ENCODE measurements at regions not wholly inside any gene's neighbourhood (a gene's known extent, or its start where the extent isn't known, plus 50 kb on each side); places are given as distances from the start of the nearest gene placed in this dataset.
A peak's percentile ranks its signal among the peaks of the same experiment; 100 is the strongest.

DNA sequence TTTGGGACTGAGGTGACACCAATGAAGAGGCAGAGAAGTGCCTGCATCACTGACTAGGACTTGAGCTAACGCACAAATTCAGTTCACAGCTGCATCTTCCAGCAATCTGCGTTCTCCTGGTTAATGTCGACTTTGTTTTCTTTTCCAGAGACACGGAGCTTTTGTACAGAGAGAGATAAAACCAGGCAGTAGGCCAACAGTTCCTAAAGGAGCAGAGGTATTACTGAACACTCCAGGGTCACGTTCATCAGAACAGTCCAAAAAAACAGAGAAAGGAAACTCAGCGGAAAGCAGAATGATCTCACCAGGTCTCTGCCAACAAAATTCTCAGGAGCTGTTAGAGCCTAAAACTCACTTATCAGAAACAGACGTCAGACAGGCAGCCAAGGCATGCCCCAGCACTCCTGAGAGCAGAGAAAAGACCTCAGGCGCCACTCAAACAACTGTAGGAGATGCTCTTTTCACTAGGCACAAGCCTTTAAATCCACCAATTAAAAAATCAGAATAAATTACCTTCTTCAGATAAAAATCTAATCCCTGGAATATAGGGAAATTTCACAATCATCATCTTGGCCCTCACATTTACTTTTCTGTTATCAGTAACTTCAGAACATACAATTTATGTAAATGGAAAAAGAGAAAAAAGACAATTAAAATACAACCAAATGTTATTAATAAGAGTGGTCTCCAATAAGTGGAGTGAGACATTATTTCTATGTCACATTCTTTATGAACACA is 95.9 kb upstream of the SPTBN1 start:
- DNase-seq: peak; percentile 78 to 93 (median 83)

DNA sequence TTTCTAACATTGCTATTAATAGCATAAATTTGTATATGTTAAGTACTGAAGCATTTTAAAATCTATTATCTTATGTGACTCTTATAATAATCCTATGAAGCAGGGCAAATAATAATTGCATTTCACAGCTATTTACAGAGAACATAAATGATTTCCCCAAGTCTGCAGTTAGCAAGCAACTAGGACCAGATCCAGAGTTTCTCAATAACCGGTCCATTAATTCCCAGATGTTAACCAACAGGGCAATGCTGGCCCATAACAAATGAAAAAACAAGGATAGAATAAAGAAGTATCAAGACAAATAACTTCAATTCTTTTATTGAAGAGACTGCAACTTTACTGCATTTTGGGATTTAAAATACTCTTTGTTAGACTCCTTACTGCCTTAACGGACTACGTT is 91.7 kb upstream of the SPTBN1 start:
- DNase-seq: no peak

DNA sequence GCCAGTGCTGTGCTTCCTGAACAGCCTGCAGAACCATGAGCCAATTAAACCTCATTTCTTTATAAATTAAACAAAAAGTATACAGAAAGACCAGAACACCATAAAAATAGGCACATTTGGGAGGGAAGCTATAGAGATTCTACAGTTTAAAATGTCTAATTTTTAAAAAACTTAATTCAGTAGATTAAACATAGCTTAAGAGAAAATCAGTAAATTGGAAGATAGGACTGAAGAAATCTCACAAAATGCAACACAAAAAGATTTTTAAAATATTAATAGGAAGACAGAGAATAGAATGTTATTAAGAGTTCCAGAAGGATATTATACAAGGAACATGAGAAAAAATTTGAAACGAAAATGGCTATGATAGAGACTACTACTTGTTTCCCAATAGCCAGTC is 90.5 kb upstream of the SPTBN1 start:
- no peak for DNase-seq

DNA sequence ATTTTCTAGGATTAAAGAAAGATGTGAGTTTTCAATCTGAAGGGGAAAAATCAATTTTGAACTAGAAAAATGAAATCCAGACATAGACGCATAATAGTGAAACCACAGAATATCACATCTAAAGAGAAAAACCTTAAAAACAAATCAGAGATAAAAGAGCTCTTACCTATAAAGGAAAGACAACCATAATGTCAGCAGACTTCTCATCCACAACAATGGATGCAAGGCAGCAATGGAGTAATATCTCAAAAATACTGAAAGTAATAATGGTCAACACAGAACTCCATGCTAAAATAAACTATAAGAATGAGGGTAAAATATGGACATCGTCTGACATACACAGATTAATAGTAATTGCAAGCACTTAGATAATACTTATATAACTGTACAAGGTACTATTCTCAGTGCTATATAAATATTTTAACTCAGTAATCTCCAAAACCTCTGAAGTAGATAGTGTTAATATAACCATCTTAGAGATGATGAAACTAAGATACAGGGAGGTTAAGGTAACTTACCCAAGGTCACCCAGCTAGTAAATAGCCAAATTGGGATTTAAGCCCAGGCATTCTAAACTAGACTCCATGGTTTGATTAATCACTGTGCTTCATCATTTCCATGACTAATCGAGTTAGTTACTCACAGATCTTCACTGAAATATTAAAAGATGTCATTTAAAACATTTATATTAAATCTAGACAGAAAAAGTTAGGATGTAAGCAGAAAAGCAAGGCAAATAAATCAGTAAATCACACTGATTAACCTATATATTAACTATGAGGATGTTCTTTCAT is 89.4 kb upstream of the SPTBN1 start:
- DNase-seq: no peak

DNA sequence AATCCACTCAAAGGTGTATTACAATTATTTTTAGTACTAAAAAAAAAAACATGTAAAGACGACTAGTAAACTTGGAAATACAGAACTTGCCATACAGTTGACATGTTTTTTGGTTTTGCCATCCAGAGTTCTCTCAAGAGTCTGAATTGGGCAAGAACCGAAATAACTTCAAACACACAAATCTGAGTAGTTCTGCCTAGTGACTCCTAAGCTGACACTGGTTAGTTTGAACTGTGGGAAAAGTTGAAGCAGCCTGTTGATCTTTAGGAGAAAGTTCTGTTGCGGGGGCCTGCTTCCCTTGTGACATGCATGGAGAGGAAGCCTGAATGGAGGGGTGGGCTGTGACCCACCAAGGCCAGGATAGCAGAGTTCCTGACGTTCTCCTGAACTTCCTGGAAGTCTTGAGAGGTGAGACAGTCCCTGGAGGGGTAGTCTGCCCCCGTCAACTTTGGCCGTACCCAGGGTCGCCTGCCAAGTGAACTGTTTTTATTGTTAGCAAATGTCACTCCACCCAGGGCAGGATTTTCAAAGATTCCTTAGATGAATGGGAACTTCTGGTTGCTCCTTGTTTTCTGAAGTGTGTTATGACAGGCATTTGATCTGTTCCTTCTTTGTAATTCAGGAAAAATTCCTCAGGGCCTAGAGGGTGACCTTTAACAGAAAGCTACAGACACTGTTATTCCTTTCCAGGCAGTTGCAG is 85.6 kb upstream of the SPTBN1 start:
- DNase-seq: no peak

DNA sequence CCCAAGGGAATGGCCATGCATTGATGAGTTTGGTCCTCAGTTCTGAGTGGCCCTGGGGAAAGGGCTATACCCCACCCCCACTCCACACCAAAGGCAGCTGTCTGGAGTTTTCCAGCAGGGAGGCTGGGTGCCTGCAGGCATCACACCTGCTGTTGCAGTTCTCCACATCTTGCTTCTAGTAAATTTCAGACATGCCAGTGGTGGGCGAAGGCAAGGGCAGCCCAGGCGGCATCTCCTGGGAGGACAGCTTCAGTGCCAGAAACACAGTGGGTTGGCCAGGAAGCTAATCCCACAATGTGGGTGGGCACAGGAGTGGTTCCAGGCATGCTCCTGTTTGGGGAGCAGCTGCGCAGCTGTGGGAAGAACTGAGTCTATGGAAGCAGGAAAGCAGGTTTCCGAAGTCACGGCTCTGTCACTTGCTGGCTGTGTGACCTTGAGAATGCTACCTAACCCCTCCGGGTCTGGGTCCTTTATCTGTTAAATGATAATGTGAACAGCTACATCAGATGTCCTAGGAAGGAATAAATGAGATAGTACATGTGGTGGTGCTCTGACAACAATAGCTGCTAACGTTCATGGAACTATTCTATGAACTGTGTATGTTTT is 84.6 kb upstream of the SPTBN1 start:
- peak; percentile 52 to 75 (median 61) for DNase-seq

DNA sequence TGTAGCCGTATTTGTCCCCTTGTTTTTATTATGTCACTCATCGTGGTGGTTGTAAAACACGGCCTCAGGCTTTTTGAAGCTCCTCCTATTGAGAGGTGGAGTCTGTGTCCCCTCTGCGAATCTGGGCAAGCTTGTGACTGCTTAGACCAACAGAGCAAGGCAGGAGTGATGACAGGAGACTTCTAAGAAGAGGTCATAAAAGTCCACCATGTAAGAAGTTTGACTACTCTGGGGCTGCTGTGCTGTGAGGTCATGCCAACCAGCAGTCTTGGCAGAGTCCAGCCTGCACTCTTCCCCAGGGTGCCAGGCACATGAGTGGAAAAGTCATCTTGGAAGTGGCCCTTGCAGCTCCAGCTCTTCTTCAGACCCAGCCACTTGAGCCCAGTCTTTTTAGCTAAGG is 83.8 kb upstream of the SPTBN1 start:
- DNase-seq: no peak

DNA sequence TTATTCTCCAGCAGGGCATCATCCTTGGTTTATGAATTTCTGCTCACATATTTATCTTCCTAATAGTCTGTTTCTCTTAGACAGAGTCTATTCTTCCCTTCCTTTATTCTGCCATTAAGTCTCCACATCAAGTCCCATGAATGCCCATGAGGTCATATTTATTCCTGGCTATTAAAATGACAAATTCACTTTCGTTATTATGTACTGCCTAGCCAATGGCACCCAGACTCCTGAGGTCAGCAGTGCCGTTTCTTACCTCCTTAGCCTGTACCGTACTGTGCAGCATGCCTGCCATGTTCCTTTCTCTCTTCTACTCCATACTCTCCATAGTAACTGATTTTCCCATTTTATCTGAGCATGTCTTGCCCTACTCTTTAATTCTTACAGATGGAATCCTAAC is 82.3 kb upstream of the SPTBN1 start:
- no peak for DNase-seq

DNA sequence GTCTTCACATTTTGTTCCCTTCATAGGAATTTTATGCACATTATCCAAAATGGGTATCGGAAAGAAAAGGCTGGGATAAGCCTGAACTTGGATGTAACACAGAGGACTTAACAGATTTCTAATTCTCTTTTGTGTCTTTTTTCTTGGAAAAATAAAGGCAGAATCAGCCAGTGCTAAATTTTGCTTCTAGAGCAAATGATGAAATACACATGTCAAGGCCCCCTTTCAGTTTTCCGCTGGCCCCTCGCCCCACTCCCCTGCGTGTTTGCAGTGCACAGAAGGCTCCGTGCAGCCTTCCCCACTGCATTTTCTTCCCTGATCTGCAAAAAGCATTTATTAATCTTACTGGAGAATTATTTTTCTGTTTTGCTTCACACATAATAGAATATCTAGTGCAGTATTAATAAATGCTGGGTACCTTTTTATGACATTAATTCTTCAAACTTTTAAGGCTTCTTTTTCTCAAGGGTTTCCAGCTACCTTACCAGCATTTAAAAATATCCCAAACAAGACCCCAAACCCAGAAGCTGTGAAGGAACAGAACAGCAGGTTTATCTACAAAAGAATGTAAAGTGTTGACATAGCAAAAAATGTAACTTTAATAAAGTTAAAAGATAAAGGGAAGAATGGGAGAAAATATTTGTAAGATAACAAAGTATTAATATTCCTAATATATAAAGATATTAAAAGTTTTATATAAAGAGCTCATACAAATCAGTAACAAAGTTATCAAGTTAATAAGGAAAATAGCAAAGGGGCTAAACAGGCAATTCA is 81.3 kb upstream of the SPTBN1 start:
- DNase-seq: peak in 1 of 3 donors; percentile 64

DNA sequence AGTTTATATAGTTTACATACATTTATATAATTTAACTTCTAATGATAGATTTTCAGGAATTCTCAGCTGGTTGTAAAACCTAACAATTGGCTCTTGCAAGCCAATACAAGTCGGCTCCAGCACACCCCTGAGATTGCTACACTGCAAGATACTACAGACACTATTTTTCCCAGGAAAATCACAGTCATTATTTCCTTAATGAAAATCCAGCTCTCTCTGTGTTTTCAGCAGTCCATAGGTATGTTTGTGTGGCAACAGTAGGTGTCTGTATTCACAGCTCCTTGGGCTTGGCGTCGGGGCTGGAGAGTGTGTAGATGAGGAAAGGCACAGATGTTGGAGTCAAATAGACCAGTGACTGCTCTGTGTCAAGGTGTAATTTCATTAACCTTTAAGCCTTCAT is 78.7 kb upstream of the SPTBN1 start:
- no peak for DNase-seq

DNA sequence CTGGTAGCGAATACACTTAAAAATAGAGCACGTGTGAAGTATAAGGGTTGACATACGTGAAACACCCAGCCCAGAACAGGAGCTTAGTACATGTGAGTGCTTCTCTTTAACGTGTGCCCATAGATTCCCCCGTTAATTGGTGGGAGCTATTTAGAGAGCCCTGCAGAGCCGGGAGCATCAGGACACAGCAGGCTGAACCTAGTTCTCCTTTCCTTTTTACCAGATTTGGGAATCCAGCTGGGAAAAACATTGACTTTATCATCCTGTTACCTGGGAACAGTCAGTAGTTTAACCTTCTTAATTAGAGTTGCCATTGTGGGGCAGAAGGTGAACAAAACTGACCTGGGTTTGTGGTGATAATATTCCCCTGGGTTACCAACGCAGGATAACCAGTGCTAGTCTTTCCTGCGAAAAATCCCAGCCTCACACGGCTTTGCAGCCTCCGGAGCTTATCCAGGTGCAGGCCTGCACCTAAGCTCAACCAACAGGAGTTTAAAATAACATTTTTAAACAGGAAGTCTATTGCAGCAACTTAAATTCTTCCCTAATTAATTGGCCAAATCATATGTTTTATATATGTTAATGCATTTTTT is 78.1 kb upstream of the SPTBN1 start:
- DNase-seq: no peak

DNA sequence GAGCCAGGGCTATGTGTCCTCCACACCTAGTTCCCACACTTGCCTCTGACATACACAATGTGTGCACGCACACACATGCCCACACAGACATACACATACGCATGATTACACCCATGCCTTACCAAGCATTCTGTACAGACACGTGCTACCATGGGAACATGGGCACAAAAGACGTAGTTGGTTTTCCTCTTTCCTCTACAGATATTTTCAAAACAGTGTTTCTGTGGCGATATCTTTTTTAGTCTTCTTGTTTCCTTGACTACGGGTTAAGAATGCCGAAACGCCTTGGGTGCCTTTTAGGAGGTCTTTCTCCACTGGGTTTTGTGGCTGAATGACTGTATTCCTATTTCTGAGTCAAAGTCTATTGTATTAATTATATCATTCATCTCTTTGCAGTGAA is 75.5 kb upstream of the SPTBN1 start:
- DNase-seq: no peak

DNA sequence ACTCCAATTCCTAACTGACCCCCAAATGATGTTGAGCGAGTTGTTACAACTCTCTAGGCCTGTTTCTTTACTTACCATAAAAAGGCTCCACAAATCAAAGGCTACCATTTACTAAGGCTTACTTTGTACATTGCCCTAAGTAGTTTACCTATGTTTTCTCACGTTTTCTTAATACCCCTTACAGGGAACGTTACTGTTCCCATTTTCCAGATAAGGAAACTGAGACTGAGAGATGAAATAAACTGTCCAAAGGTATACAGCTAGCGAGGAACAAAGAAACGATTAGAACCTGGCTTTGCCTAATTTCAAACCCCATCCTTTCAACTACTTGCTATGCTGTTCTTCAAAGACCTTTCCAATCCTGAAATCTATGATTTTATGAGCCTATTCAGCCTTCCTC is 74.8 kb upstream of the SPTBN1 start:
- DNase-seq: no peak

DNA sequence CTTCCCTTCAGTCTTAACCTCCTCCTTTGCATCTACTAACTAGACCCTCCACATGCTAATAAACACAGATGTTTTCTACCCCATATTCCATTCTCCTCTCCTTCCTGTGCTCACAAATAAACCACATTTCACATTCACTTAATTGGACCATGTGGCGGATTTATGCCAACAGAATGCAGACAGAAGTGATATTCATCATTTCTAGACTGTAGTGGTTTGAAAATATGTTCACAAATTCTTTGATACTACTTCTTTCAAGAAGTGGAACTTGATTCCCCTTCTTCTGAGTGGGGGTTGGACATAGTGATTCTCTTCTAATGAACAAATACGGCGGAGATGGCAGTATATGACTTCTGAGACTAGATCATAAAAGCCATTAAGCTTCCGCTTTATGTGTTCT is 73.5 kb upstream of the SPTBN1 start:
- no peak for DNase-seq

DNA sequence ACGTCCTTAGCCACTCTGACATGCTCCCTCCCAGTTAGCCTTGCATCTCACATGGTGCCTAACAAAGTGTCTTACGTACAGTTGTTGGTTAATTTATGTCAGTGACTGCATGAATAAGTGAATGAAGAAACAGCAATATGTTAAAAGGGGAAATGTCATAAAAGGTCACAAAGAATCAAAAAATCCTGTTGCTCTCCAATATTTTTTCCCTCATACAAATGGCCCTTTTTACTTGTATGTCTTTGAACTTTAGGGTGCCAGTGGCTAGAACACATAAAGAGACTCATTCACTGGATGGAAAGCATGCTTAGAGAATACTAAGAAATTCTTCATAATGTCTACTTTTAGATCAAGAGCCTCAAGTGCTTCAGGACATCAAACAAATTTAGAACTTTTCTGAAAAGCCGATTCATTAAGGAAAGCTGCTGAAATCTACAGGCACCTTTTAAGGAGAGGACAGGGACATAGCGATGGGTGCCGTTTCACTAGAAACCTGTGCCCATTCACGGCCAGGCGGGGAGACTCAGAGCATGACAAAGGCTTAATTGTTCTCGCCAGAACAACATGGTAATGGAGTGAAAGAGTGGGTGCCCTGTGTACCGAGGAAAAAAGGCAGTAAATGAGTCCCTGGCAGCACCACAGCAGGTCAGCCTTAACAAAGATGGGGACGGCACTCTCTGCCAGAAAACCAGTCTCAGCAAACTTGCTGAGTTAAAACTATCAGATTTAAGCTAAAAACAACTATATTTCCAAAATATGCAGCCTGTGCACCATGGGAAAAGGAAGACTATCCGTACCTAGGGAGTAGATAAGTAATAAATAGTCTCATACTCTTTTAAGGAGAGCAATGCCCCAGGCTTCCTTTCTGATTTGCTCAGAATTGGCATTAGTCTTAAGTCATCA is 71.6 kb upstream of the SPTBN1 start:
- DNase-seq: peak in 1 of 3 donors; percentile 62

DNA sequence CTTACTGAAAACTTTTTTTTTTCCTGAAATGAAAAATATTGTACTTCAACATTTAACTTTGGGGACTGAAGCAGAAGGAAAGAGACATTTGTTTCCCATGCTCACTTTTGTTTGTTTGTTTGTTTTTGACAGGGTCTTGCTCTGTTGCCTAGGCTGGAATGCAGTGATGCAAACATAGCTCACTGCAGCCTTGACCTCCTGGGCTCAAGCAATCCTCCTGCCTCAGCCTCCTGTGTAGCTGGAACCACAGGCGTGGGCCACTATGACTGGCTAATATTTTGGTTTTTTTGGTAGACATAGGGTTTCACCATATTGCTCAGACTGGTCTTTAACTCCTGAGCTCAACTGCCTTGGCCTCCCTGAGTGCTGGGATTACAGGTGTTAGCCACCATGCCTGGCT is 70.9 kb upstream of the SPTBN1 start:
- DNase-seq: no peak

DNA sequence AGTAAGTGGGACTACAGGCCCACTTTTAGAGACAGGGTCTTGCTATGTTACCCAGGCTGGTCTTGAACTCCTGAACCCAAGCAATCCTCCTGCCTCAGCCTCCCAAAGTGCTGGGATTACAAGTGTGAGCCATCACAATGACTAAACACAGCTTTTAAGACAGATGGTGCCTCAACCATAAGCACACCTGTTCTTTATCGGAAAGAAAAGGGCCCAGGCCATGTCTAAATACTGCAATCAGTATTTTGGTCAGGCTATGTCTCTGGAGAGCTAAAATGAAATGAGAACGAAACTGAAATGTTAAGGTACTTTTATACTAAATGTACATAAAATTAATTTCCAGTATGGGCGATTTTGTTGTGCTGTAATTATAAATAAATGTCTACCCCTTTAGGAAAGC is 69.5 kb upstream of the SPTBN1 start:
- no peak for DNase-seq

DNA sequence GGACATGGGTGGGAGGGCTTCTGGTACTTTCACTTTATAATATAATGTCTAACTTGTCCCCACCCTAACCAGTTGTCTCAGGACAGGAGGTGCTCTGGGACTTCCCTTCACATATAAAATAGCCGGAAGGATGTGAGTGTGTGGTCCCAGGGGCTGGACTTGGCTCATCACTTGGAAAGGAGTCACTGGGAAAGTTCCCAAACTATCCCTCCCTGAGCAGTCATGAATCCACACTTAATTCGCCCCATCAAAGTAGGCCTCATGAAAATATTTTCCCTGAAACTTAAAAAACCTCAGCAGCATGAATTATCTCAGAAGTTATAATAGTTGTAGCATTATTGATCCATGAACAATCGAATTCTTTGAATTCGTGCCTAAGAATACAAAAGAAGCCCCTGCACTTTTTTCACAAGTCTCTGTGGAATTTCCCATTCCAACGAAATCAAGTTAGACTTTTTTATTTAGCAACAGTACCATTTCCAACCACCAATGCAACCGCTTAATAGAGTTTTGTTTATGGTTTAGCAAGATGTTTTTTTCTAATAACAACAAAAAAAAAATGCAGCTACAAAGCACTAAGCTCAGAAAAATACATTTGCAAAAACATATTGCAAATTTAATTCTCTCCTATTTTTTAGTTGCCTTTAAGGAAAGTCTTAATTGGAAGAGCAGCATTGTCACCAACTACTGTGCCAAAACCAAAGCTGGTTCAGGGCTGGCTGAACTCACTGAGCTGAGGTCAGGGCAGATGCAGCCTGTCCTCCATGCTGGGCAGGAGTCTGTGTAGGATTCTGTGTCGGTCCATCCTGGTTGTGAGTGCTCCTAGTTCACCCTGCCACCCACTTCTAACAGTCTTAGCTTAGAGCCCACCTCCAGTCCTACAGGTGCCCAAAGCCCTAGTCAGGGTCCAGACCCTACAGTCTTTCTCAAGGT is 68.8 kb upstream of the SPTBN1 start:
- DNase-seq: peak; percentile 76 to 91 (median 81)

DNA sequence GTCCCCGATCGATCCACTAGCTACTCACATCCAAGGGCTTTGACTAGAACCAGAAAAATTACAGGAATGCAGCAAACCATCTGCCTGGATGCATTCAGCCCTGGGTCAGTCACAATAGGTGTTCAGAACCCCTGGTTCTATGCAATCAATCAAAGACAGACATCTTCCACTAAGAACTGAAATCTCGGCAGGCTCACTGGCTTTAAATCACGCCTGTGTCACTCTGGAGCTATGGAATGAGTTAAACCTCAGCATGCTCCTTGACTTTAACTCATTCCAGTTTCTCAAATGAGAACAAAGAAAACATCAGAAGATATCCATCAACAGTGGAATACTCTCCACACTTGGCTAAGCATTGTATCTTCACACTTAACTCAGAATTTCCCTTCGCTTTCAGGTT is 68.1 kb upstream of the SPTBN1 start:
- DNase-seq: no peak
